ENCODE measurements at regions not wholly inside any gene's neighbourhood (a gene's known extent, or its start where the extent isn't known, plus 50 kb on each side); places are given as distances from the start of the nearest gene placed in this dataset.

DNA sequence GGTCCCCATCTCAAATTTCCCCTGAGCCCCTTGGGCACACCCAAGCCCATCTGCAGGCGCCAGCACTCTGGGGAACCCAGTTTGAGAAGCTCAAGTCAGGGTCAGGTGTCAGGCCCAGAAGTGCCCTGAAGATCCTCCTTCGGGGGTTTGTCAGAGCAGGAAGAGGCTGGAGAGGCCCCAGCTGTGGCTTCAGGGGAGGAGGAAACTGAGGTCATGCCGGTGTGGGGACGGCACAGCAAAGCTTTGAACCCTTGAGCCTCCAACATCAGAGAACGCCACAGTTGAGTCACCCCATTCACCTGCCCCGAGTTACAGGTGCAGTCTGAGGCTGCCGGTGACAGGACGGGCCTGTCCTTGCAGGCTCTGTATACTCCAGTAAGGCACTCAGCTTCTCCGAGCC is 140.2 kb upstream of the CIBAR2 start:
- Histone ChIP-seq H3K27me3 (peaks cover 11% of the 10 kb centered on the region), H3K27ac (no peak overlapping the region), H3K4me3 (ENCODE audit: low read depth in 1 of 2, low read length in 1 of 2) (no peak overlapping the region), H3K9me3 (no peaks in the 10 kb centered on the region), H3K4me1 (ENCODE audit: control insufficient read depth in 1 of 2, insufficient read depth in 1 of 2, low read depth in 1 of 2, low read length in 1 of 2) (no peaks in the 10 kb centered on the region), H3K36me3 (no peaks in the 10 kb centered on the region)
- no peak for TF ChIP-seq CTCF (IDR thresholded peaks at IDR 0.05)

- no peaks in the 10 kb centered on the region for H3K36me3 ChIP-seq
- H3K27me3 ChIP-seq: peaks cover 13% of the 10 kb centered on the region
- H3K4me1 ChIP-seq (ENCODE audit: control insufficient read depth in 1 of 2, insufficient read depth in 1 of 2, low read depth in 1 of 2, low read length in 1 of 2): no peaks in the 10 kb centered on the region
- peak; percentile 77 for TF ChIP-seq CTCF (IDR thresholded peaks at IDR 0.05)
- H3K9me3 ChIP-seq: no peaks in the 10 kb centered on the region
- no peak overlapping the region for H3K27ac ChIP-seq
- no peak overlapping the region for H3K4me3 ChIP-seq (ENCODE audit: low read depth in 1 of 2, low read length in 1 of 2)
These were observed 141.0 kb upstream of the CIBAR2 start for GRCh38 chr16:85253084-85253941.

DNA sequence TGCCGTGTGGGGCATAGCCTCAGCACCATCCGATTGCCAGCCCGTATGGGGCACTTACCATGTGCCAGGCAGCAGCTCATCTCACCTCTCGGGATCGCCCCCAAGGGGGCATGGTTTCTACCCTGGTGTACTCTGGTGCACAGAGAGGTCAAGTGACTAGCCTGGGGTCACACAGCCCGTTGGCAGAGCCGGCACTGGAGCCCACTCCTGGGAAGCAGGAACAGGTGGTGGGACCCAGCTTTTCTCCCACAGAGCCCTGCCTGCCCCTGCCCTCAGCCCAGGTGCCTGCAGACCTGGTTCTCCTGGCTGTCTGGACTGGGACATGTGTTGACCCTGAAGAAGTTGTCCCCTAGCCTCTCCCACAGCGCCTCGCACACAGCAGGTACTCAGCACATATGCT is 141.8 kb upstream of the CIBAR2 start:
- H3K36me3 ChIP-seq: no peaks in the 10 kb centered on the region
- peaks cover 21% of the 10 kb centered on the region for H3K27me3 ChIP-seq
- H3K27ac ChIP-seq: no peak overlapping the region
- no peaks in the 10 kb centered on the region for H3K4me1 ChIP-seq (ENCODE audit: control insufficient read depth in 1 of 2, insufficient read depth in 1 of 2, low read depth in 1 of 2, low read length in 1 of 2)
- no peak for TF ChIP-seq CTCF (IDR thresholded peaks at IDR 0.05)
- no peaks in the 10 kb centered on the region for H3K9me3 ChIP-seq
- H3K4me3 ChIP-seq (ENCODE audit: low read depth in 1 of 2, low read length in 1 of 2): no peak overlapping the region

DNA sequence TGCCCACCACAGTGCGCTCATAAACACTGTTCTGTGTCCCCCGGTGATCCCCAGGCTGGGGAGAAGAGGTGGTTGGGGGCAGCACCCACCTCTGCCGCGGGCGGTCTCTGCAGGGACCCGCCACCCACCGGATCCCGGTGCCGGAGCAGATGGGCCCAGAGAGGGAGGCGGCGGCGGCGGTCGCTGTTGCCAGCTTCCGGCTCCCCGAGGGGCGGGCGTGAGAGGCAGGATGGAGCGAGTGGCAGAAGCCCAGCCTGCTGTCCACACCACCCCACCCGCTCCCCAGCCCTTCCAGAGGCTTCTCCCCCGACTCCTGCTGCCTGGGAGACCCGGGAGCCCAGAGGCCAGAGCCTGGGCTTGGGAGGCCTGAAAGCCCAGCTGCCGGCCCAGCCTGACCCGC is 142.6 kb upstream of the CIBAR2 start:
- no peak for TF ChIP-seq CTCF (IDR thresholded peaks at IDR 0.05)
- H3K4me3 ChIP-seq (ENCODE audit: low read depth in 1 of 2, low read length in 1 of 2): no peak overlapping the region
- H3K27ac ChIP-seq: no peak overlapping the region
- H3K4me1 ChIP-seq (ENCODE audit: control insufficient read depth in 1 of 2, insufficient read depth in 1 of 2, low read depth in 1 of 2, low read length in 1 of 2): no peaks in the 10 kb centered on the region
- H3K36me3 ChIP-seq: no peaks in the 10 kb centered on the region
- H3K27me3 ChIP-seq: peaks cover 30% of the 10 kb centered on the region
- no peaks in the 10 kb centered on the region for H3K9me3 ChIP-seq

DNA sequence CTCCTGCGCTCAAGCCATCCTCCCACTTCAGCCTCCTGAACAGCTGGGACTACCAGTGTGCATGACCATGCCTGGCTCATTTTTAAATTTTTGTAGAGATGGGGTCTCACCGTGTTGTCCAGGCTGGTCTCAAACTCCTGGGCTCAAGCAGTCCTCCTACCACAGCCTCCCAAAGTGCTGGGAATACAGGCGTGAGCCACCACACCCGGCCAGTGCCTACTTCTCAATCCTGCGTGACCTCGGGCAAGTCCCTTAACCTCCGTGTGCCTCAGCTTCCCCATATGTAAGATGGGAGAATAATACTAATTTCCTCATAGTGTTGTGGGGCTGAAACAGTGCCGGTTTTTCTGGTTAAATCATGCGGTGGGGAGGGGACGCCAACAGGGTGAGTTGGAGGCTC is 143.5 kb upstream of the CIBAR2 start:
- Histone ChIP-seq H3K27ac (no peak overlapping the region), H3K4me1 (ENCODE audit: control insufficient read depth in 1 of 2, insufficient read depth in 1 of 2, low read depth in 1 of 2, low read length in 1 of 2) (no peaks in the 10 kb centered on the region), H3K27me3 (peaks cover 30% of the 10 kb centered on the region), H3K4me3 (ENCODE audit: low read depth in 1 of 2, low read length in 1 of 2) (no peak overlapping the region), H3K9me3 (no peaks in the 10 kb centered on the region), H3K36me3 (no peaks in the 10 kb centered on the region)
- no peak for TF ChIP-seq CTCF (IDR thresholded peaks at IDR 0.05)
